Nephron progenitor cell (in vitro differentiated cells): ENCODE measurements at regions not wholly inside any gene's neighbourhood (a gene's known extent, or its start where the extent isn't known, plus 50 kb on each side); places are given as distances from the start of the nearest gene placed in this dataset.
A peak's percentile ranks its signal among the peaks of the same experiment; 100 is the strongest.

ENCODE experiments used
- DNase-seq: peaks from one replicate; pipeline ENCODE4 v3.0.0; 2021
- H3K27ac Mint-ChIP-seq: 2 replicates; pipeline ENCODE4 v1.8.0; 2021; ENCODE audit warnings: mild to moderate bottlenecking, moderate library complexity, mixed read lengths
- H3K27me3 Mint-ChIP-seq: 2 replicates; pipeline ENCODE4 v1.8.0; 2021; ENCODE audit warnings: mild to moderate bottlenecking, low read depth, mixed read lengths; ENCODE audit not compliant: poor library complexity
- H3K36me3 Mint-ChIP-seq: 2 replicates; pipeline ENCODE4 v1.8.0; 2021; ENCODE audit warnings: low read depth, mixed read lengths
- H3K4me1 Mint-ChIP-seq: 2 replicates; pipeline ENCODE4 v1.8.0; 2021; ENCODE audit warnings: mixed read lengths
- H3K4me3 Mint-ChIP-seq: 2 replicates; pipeline ENCODE4 v1.8.0; 2021; ENCODE audit warnings: mild to moderate bottlenecking, moderate library complexity, mixed read lengths
- H3K9me3 Mint-ChIP-seq: 2 replicates; pipeline ENCODE4 v1.8.0; 2021; ENCODE audit warnings: mild to moderate bottlenecking, moderate library complexity, mixed read lengths
- CTCF ChIP-seq: fragments of 200-600 bp; sonication (generic); IDR thresholded peaks from 2 replicates; pipeline ENCODE4 v1.5.0; 2021; ENCODE audit warnings: antibody characterized with exemption

GRCh38 chr2:88250404-88250803 is 80.3 kb downstream of the THNSL2 start:
- H3K27ac Mint-ChIP-seq = no peak overlapping the region
- H3K27me3 Mint-ChIP-seq = peaks cover 13% of the 10 kb centered on the region
- TF ChIP-seq CTCF = no peak

GRCh38 chr2:88248280-88248828 is 78.2 kb downstream of the THNSL2 start:
- peaks cover 3% of the 10 kb centered on the region for H3K27me3 Mint-ChIP-seq
- H3K9me3 Mint-ChIP-seq = peaks cover 35% of the 10 kb centered on the region
- no peak for TF ChIP-seq CTCF
- H3K4me3 Mint-ChIP-seq = peak overlapping the region; percentile 48
- H3K36me3 Mint-ChIP-seq = peaks cover 8% of the 10 kb centered on the region
- no peak for DNase-seq
- peaks cover 27% of the 10 kb centered on the region for H3K4me1 Mint-ChIP-seq
- H3K27ac Mint-ChIP-seq = no peak overlapping the region

More at GRCh38 chr2:88250404-88250803, 80.3 kb downstream of the THNSL2 start:
- no peak for DNase-seq
- Mint-ChIP-seq H3K4me3 (no peak overlapping the region), H3K9me3 (peaks cover 18% of the 10 kb centered on the region), H3K4me1 (peaks cover 27% of the 10 kb centered on the region), H3K36me3 (no peaks in the 10 kb centered on the region)

DNA sequence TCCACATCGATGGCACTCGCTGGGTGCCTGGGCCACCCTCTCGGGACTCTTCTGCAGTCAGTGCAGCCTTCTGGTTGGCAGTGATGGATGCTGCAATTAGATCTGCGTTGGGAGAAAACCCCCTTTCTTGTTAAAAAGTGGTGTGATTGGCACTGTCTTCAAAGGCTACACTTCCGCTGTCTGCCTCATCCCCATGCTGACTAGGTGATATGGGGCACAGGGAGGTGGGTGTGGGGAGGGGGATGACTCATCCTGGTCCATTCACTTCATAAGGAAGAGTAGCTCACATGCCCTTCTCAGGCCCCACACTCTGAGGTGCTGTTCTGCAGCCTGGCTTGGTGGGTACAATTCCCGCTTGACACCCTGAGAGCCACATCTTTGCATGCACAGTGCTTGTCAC is 77.4 kb downstream of the THNSL2 start:
- DNase-seq = no peak
- TF ChIP-seq CTCF = no peak
- Mint-ChIP-seq H3K36me3 (peaks cover 14% of the 10 kb centered on the region), H3K27ac (peak overlapping the region; percentile 33), H3K9me3 (peaks cover 43% of the 10 kb centered on the region), H3K27me3 (no peaks in the 10 kb centered on the region), H3K4me1 (peaks cover 23% of the 10 kb centered on the region), H3K4me3 (no peak overlapping the region)

DNA sequence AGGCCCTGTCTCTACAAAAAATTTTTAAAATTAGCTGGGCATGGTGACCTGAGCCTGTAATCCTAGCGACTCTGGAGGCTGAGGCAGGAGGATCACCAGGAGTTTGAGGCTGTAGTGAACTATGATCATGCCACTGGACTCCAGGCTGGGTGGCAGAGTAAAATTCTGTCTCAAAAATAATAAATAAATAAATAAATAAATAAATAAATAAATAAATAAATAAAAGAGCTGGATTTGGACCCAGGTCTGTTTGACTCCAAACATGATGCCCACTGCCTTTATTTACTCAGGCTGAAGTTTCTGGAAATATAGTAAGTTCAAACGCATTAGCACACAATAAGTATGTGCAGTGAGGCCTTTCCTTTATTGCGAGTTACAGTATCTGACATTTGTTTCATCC is 75.0 kb downstream of the THNSL2 start:
- TF ChIP-seq CTCF = no peak
- H3K4me3 Mint-ChIP-seq = no peak overlapping the region
- no peak for DNase-seq
- peaks cover 47% of the 10 kb centered on the region for H3K9me3 Mint-ChIP-seq
- H3K27me3 Mint-ChIP-seq = no peaks in the 10 kb centered on the region
- H3K27ac Mint-ChIP-seq = no peak overlapping the region
- peaks cover 14% of the 10 kb centered on the region for H3K36me3 Mint-ChIP-seq
- peaks cover 27% of the 10 kb centered on the region for H3K4me1 Mint-ChIP-seq

DNA sequence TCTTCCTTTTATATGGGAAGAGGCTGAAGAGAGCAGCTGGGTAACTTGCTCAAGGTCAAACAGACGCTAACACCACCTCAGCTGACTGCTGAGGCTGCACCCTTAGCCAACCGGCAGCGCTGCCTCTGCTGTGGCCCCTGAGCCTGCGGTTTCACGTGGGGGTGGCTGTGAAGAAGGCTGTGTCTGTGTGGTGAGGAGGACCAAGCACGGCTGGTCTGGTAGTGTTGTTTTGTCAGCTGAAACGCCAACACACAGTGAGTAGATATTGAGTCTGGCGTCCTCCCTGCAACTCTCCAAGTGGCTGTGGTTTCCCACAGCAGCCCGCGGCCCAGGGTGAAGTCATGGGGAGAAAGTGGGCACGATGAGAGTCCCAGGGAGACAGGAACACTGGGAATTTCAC is 69.6 kb downstream of the THNSL2 start:
- Mint-ChIP-seq H3K9me3 (peaks cover 42% of the 10 kb centered on the region), H3K27ac (no peak overlapping the region), H3K4me1 (peaks cover 11% of the 10 kb centered on the region), H3K4me3 (no peak overlapping the region), H3K36me3 (peaks cover 12% of the 10 kb centered on the region), H3K27me3 (no peaks in the 10 kb centered on the region)
- DNase-seq = no peak
- no peak for TF ChIP-seq CTCF

DNA sequence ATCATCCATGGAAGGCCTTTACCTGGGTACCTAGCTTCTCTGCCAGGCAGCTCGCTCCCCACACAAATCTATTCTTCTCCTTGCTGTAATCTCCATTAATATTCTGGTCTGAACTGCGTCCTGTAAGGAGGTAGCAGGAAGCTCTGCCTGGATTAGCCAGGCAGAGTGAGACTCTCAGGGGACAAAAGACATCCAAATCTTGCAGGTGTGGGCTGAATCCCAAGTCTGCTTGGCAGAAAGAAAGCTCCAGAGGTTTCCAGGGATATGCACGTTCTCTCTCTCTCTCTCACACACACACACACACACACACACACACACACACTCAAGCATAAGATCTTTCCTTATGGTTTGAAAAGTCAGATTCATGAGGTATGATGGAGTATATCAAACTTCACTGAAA is 66.5 kb downstream of the THNSL2 start:
- Mint-ChIP-seq H3K4me3 (no peak overlapping the region), H3K36me3 (no peaks in the 10 kb centered on the region), H3K9me3 (peaks cover 25% of the 10 kb centered on the region), H3K4me1 (peaks cover 11% of the 10 kb centered on the region), H3K27ac (no peak overlapping the region), H3K27me3 (no peaks in the 10 kb centered on the region)
- TF ChIP-seq CTCF = no peak
- DNase-seq = no peak
